Effector CD8-positive, alpha-beta T cell (primary cell): ENCODE measurements at regions not wholly inside any gene's neighbourhood (a gene's known extent, or its start where the extent isn't known, plus 50 kb on each side); places are given as distances from the start of the nearest gene placed in this dataset.

Experiments
- DNase-seq: peaks from one replicate; lab custom pipeline; 2025; lab: John Stamatoyannopoulos, UW

DNA sequence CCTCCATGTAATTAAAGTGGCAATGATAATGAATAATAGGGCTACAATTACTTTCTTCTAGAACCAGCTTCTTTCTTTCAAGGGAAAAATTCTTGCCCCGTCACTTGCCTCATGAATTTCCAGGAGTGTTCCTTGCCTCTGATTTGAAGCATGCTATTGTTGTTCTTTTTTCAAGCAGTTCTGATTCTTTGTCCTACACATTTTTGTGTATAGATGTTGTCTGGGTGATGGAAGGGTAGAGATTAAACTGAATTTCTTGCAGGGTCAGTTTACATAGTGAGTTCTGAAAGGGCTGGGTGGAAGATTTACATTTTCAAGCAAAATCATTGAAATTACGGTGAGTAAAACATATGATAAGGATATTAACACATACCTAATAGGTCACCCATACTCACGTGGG lies 107.0 kb upstream of the TENM3 start:
- no peak for DNase-seq

DNA sequence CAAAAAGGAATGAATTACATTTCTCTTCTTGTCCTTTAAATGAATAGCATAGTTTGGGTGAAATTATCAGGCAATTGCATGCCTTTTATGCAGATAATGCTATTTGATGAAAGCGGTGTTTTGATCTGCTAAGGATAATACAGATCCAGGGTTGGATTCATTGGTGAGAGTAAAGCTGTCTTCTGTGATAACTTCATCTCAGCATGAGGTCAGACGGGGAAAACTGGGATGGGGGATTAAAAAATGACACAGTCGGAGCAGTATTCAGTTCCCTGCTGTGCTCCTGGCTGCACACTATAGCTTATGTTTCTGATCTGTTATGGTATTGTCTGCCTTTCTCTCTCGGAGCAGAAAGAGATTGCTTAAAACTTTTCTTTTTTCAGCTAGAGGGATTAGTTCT lies 105.9 kb upstream of the TENM3 start:
- DNase-seq: no peak

DNA sequence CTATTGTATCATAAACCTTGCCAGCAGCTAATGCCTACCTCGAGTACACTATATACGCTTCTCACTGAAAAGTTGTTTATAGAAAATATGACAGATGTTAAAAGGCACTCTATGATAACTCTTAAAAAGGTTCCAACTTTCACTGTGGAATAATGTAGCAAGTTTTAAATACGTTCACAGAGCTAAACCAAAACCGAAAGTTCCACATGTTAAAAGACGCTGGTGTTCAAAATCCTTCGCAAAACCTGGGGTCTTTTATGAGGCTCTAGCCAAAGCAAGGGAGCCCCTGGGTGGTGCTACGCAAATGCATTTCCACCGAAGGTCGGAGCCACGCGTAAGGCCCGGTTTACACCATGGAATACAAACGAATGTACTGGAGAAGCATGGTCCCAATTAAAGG lies 103.7 kb upstream of the TENM3 start:
- DNase-seq: no peak

DNA sequence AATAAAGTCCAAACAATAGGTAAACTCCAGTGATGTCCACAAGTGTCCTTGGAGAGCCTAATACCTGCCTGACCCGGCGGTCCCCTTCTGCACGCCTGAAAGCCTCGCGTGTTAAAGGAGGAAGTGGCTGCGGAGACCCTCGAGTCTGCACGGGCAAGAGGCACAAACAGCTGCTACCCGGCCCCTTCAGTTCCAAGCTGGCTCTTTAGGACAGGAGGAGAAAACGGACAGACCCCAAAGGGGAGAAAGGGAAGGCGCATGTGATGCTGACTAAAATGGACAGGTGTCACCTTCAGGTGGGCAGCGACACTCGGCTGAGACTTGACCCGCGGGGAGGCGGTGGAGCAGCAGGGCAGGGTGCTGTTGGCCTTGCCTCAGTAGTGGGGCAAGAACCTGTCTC lies 102.7 kb upstream of the TENM3 start:
- DNase-seq: no peak

DNA sequence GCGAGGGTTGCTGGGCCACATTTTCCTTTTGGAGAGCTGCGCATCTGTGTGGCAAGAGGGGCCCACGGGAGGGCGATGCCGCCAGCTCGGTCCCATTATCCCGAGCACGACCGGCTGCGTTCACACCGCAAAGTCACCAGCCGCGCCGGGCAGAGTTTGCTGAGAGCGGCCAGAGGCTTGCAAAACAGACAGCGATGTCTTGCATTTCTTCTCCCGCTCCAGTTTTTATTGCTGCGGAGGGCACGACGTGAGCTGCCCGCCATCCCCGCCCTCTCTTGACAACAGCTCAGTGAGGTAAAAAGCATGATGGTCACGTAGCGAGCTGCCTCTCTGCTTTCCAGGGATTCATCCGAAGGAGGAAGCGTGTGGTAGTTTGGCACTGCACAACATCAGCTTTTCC lies 102.1 kb upstream of the TENM3 start:
- no peak for DNase-seq

DNA sequence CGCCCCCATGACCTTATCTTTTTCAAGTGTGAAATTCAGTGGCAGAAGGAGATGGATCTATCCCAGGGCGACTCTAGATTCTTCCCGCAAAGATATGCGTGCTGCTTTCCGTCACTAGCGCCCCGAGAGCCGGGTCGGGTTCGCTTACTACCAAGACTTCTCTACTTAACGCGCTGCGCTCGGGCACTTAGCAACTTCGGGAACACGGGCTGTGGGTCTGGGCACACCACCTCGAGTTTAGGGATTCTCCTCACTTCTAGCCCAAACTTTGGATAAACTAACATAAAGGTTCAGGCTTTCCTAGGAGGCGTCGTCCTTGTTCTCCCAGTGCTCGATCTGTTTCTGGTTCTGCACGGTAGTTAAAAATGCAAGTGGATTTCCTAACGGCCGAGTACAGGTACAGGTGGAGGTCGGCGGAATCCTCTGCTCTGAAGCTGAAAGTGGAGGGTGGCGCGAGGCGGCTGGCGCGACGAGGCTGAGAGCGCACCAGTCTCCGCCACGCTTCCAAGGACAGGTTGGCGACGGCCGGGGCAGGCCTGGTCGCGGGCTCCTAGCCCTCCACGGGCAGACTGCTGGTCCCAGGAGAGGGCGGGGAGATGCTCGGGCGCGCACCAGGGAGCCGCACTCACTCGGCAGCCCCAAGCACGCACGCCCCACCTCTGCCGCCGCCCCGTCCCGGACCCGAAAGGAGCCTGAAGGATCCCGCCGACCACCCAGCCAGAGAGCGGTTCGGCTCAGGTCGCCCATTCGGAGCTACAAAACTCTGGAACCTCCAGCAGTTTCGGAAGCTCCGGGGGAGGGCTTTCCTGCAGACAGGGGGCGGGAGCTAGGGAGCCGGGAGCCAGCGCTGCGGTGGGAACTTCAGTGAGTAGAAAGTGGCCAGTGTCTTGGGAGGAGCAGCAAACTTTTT lies 100.8 kb upstream of the TENM3 start:
- no peak for DNase-seq

DNA sequence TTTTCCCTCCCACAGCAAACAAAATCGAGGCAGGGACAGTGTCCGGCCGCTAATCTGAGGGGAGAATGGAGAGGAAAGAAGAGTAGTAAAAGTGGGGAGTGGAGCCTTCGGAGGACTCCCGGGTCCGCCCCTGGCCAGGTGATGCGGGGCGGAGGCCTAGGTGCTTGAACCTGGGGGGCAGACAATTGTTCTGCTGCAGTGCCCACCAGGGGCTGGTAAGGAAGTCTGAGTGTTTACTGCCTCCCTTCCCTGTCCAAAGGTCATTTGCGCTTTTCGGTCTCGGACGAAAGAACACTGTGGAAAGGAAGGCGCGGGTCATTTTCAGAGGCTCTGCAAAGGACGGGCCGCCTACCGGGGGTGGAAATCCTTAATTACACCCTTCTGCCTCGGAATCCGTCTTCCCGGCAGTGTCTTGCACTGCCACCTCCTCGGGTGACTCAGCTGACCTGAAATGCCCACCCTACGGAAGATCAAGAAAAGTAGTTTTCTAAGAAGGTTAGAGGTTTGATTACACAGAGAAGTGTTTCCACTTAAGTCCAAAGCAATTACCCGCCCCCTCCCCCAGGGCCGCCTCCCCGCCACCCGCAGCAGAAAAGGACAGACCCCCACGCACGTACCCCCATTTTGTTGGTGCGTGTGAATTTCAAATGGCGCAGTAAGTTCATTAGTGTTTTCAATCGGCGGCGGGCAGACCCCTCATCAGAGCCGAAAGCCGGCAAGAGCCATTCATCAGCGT lies 99.9 kb upstream of the TENM3 start:
- no peak for DNase-seq

DNA sequence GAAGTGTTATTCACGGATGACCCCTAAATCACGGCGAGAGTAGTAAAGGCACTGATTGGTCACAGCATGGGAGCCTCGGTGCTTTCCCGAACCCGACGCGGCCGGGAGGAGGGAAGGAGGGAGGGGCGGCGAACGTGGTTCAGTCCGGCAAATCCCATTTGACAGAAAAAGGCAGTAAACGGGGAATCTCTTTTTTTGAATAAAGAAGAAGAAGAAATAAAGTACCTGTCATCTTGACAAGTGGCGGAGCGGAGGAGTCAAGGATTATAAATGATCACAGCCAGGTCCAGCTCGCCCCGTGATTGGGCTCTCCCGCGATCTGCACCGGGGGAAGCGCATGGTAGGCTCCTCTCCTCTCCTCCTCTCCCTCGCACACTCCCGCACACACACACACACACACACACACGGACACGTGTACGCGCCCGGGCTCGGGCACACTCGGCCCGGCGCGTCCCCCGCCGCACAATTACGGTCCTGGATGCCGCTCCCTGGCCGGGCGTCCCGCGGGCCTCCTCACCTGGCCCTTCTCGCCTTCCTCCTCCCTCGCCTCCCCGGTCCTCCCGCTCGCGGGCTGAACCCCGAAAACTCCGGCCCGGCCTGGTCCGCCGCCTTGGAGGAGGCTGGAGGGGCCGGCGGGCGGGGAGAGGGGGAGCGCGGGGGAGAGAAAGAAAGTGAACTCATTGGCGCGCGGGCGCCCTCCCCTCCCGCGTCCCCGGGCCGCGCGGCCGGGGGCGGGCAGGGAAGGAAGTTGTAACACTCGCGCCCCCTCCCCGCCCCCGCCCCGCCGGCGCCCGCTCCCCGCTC lies 99.2 kb upstream of the TENM3 start:
- DNase-seq: no peak

DNA sequence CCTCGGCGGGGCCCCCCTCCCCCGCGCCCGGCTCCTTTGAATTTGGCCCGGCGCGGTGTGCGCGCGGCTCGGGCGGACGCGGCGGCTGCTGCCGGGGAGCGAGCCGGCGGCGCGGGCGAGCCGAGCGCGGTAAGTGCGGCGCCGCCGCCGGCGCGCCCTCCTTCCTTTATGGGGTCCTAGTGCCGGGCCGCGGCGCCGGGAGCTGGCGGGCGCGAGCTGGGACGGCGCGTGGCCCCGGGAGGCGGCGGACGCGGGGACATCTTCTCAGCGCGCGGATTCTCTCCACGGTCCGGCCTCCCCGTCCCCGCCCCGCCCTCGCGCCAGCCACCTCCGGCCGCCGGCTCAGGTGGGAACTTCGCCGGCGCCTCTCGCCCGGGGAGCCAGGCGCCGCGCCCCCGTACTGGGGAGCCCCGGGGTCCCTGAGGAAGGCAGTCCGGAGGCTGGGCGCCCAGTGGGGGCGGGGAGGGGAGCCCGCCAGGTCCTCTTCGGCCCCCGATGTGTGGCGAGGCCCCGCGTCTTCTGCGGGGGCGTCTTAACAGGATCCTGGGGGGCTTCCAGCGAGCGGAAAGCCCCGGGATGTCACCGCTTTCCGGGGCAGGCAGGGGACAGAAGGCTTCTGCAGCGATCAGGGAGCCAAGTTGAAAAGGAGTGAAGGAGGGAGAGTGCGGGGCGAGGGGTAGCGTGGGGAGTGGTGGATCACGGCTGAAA lies 98.4 kb upstream of the TENM3 start:
- DNase-seq: no peak

DNA sequence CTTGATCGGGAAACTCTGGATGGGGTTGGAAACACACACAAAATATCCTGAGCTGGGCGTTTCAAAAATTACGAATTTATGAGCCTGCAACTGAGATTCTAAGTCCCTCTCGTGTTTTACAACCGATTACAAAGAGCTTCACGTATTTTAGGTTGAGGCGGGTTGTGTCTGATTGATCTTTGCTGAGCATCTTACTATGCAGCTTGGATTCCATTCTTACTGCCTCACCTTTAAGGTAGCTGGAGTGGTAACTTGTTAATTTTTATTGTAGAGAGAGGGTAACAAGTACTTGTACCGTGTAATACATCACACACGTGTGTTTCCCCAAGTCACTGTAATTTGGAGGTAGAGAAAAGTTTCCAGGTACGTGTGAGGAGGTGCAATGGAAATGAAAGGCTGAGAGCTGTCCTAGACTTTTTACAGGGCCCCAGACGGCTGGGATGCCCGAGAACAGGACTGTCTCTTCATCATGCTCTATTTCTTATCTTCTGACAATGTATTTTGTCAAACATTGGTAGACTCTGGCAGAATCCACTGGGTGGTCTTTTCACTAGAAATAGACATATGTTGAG lies 97.8 kb upstream of the TENM3 start:
- DNase-seq: no peak

DNA sequence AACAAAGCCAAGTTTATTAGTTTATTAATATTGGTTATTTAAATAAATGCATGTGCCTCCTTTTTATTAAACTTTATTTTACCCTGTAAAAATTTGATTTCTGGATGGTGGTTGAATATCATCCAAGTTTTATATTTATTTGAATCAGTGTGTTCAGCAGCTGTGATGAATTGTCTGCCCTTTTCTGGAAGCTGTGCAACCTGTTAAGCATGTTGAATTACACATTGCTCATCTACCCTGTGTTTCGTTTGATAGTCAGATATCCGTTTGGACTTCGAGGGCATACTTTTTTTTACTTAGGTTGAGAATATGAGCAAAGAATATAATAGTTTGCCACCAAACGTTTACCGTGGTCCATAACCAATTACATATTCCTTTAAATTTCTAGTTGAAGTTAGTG lies 95.8 kb upstream of the TENM3 start:
- no peak for DNase-seq

DNA sequence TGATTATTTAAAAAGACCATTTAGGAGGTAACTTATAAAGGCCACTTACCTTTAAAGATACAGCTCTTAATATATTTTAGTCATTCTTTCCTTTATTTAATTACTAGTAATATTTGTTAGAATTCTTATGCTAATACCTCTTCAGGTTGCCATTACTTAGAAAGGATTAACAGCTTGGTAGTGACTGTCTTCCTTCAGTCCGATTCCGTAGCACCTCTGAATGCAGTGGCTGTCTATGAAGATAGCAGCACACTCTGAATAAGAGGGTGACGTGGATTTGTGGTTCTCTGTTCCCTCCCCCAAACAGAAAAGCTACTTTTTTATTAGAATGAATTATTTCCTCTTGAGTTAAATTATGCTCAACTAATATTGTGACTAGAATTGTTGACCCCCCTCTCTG lies 92.6 kb upstream of the TENM3 start:
- no peak for DNase-seq

DNA sequence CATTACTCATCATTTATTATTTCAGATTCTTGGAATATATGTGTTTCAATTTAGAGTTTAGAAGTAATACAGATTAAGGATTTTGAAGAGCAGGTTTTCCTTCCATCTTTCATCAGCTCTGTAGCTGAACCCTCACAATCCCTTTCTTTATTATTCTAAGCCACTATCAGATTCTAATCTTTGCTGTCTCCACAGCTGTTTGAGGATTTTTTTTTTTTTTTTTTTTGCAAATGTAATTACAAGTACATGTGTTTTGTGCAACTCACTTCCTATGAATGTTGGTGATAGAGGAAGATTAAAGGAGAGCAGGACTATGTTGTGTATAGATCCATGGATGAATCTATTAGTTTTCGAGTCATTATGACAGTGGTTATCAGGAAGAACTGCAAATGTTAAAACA lies 87.4 kb upstream of the TENM3 start:
- DNase-seq: no peak

DNA sequence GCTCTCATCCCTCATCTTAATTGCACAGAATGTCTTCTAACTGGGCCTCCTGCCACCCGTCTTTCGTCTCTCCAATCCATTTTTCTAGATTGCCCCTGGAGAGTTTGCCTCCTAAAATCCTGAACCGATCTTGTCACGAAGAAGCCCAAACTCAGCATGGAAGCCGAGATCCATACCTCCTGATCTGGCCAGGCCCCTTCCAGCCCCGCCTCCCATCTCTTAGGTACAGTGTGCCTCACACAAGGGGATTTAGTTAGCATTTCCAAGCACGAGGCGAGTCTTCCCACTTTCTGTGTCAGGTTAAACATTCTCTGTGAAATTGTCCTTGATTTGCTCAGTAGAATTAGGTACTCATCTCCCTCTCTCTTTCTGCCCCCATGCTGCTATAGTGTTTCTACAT lies 80.0 kb upstream of the TENM3 start:
- no peak for DNase-seq

DNA sequence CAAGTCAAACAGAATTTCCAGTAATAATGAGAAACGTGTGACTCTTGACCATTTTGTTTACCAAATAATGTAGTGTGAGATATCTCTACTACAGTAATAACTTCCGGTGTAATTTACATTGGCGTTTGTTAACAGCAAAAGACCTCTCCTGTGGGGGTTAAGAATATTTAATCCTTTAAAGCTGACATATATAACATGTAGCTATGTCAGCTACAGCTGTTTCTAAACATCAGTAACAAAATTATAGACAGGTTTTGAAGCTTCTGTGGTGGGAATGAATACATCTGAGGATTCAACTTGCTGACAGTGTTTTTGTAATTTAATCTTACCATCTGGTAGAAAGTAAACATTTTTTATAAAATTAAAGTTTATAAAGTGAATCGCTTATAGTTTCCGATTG lies 73.6 kb upstream of the TENM3 start:
- DNase-seq: no peak

DNA sequence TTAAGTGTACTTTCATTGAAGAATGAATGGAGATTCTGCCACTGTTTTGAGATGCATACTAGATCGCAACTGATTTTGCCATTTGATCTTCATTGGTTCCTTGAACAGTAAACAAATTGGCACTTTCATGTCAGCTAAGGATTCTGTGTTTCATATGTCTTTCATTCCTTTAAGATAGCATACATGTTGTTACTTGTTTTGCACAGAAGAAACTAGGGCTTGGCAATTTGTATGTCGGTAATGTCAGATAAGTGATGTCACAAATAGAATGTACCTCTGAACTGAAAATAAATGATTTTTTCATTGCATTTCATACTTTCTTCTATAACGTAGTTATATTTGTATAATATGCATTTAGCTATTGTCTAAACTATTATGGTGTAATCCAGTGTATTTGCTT lies 73.2 kb upstream of the TENM3 start:
- no peak for DNase-seq

DNA sequence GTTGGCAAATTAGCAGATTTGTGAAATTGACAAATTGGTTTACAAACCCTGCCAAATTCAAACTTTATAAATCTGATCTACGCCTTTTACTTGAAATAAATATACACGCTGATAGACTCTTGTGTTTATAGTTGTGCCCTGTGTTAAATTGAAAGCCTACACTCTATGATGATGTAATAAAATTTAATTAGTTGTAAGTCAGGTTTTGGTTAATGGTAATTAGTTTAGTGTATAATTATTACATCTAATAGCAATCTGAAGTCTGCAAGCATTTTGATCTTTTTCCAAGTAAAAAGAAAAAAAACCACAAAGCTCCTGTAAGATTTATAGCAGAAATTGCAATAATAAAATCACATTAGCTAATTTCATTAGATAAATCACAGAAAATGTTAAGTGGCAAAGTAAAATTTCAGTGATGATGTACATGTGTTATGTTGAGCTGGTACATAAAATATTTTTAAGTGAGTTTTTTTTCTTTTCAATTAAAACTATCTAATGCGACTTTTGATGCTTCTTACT lies 72.7 kb upstream of the TENM3 start:
- no peak for DNase-seq

DNA sequence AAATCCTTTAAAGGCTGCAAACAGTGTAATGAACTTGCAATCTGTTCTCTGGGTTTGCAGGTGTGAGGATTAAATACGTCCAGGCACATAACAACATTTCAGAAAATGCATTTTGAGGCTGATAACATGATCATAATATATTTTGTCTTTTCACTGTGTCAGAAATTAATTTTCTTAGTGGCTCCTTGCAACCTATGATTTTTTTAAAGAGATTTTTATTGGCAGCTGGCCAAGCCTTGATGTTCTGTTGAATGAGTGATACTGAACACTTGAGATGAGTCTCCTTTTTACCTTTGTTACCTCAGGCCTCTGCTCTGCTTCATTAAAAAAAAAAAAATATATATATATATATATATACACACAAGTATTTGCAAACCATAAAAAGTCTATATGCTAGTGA lies 68.2 kb upstream of the TENM3 start:
- DNase-seq: no peak

DNA sequence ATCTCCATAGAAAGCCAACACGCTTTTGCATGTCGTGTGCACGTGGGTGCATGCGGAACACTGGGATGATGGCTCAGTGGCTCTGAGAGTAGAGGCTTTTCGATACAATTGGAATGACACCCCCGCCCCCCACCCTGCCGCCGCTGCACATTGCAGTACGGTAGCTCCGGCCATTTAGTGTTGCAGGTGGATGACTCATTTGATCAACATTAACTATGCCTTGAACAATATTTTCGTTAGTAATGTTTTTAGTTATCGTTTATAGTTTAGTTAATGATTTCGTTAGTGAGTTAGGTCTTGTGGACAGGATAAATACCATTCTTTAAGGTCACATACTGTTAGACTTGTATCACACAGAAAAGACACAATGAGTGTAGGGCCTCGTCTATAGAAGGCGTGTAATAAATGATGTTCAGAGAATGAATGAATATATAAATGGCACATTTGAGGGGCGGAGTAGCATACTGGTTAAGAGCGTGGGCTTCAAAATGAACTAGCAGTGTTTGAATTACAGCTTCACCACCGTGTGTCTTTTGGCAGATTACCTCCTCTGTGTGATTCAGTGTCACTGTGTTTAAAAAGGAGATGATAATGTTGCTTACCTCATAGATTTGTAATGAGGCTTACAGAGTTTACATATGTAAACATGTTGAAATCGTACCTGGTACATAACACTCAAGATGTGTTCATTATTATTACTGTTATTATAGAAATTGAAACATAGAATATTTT lies 67.2 kb upstream of the TENM3 start:
- no peak for DNase-seq

DNA sequence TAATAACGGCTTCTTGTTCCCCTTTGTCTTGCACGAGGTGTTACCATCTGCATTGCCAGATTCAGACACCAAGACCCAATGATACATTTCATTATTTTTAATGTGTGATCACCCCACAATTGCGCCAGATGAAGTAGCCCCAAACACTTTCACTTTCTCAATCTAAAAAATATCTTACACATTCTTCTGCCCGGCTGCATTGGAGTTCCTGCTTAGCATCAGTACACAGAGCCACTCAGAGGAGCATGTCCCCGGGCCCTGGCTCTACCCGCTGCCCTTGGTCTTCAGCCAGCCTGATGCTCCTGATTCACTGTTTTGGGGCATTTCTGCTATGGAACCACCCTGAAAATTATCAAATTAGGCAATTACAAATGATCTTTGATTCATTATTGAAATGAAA lies 66.0 kb upstream of the TENM3 start:
- no peak for DNase-seq

DNA sequence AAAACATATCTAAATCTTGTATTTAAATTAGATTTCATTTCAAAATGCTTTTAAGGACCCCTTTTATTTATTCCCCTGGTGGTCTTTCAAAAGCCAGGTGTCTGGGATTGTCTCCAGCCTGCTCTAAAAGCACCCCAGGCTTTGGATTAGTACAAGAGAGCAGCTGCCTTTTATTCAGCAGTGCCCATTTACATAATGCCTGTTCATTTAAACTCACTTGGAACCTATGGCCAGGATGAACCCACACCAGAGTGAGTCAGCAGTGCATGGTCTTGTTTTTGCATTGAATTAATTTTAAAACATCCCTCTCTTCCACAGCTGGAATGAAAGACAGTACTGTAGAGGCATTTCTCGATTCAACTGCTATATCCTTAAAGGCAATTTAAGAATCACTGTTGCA lies 64.1 kb upstream of the TENM3 start:
- no peak for DNase-seq
